ENCODE measurements at regions not wholly inside any gene's neighbourhood (a gene's known extent, or its start where the extent isn't known, plus 50 kb on each side); places are given as distances from the start of the nearest gene placed in this dataset.
"Not testable (repeated sequence)": the region's sequence is repeated elsewhere in the genome, so short reads cannot be mapped to it uniquely, and the experiment has no call there.

DNA sequence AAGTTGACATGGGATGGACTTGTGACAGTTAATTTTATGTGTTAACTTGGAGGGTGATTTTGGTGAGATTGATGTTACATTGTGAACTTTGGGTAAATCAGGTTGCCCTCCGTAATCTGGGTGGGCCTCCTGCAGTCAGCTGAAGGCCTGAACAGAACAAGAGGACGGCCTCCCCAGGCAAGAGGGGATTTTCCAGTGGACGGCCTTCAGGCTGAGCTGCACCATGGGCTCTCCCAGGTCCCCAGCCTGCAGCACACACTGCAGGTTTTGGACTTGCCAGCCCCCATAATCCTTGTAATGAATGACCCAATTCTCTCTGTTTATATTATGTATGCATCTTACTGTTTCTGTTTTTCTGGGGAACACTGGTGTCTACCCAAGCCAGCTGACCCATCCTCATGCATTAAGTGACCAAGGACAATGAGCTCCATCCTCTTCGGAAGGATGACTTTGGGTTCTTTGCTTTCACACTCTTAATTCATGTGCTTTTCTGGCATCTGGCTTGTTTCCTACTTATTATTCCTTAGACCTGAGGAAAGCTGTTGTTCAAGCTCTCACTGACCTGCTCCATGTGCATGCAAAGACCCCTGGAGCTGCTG is 64.2 kb downstream of the DACT2 start:
- FAIRE-seq (no peak), DNase-seq (ENCODE audit: low spot score) (no peak)

DNA sequence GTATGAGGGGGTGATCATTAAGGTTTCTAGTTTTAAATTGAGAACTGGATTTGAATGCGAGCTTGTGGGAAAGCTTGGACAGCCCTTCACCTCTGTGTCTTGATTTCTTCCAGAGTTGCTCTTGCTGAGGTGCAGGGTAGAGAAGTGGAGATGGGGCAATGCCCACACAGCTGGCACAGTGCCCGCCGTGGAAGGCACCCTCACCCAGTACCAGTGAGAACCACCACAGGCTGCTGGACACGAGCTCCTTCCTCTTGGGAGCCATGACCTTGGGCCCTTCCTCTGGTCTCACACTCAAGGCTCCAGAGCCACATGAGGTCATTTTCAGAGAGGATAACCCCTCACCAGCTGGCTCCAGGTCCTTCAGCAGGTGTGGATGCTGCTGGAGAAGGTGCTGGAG is 67.3 kb downstream of the DACT2 start:
- FAIRE-seq (no peak), DNase-seq (ENCODE audit: low spot score) (no peak)

DNA sequence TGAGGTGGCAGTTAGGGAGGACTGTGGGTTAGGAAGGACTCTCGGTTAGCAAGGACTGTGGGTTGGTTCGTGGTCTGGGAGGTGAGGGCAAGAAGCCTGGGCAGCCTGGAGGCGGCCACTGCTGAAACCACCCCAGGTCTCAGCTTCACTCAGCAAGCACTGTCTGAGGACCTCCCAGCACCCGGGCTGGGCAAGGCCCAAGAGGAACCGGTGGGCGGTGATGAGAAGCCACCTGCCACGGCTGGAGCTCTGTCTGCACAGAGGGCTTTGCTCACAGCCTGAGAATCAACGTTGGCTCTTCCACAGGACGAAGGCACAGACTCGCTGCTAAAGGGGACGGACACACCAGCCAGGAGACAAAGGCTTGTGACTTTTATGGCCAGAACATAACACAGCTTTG is 69.3 kb downstream of the DACT2 start:
- FAIRE-seq (no peak), DNase-seq (ENCODE audit: low spot score) (no peak)

DNA sequence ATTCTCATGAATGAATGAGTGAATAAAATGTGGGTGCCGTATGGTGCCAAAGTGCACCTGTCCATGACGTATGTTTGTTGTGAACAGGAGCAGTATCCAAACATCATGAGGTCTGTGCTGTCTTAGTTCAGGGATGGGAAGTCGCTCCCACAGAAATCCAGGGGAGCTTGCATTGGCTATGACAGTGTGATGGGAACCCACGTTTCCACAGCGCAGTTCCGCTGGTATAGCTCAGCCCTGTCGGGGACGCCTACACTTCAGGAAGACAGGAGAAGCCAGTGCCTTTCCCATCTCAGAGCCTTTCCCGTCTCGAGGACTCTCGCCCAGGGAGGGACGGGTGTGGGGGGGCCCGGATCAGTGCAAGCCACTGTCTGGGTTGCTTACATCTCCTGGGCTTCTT is 69.8 kb downstream of the DACT2 start:
- FAIRE-seq, result no peak
- no peak for DNase-seq (ENCODE audit: low spot score)

DNA sequence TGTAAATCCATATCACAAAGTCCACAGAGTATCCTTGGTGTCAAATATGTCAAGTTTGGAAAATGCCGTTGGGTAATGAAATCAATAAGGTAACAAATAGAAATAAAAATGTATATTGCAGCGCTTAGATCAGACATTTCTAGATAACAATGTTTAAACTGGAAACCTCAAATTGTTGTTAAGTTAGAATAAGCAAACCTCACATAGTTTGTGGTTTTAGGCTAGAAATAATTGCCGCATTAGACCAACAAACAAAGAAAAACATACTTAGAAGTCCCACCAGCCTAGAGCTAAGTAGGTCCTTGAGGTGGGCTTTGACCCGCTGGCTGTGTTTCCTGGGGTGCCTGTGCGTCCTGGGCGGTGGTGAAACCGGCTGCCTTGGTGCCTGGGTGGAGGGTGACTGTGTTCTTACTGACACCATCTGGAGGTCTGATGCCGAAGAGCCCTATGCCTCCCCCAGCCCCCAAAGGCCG is 71.4 kb downstream of the DACT2 start:
- DNase-seq (ENCODE audit: low spot score), result no peak
- no peak for FAIRE-seq

DNA sequence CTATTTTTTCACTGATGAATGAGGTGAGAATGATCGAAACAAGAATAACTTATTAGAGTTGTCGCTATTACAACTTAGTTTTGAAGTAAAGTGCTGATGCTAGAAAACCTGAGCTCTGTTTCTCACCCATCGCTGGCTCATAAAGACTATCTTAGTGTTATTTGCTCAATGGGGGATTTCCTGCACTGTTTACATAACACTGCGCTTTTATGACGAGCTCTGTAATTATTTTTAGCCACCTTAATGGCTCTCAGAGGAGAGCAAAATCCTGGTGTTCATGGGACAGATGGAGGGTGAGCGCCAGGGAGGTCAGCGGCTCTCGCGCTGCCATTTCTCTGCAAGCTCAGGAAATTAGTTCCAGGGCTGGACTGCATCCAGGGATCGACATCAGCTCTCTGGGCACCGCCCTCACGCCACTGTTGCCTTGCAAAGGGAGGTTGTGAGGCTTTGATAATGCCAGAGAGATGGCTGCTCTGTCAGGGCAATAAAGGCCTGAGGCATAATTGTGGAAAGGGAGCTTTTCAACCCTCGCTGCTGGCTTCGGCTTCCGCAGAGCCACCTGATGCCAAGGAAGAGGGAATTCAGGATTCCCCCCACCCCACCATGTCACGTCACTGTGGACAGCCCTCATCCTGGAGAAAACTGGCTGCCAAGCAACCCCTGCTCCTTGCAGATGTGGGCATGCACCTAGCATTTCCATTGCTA is 72.0 kb downstream of the DACT2 start:
- FAIRE-seq (no peak), DNase-seq (ENCODE audit: low spot score) (no peak)

DNA sequence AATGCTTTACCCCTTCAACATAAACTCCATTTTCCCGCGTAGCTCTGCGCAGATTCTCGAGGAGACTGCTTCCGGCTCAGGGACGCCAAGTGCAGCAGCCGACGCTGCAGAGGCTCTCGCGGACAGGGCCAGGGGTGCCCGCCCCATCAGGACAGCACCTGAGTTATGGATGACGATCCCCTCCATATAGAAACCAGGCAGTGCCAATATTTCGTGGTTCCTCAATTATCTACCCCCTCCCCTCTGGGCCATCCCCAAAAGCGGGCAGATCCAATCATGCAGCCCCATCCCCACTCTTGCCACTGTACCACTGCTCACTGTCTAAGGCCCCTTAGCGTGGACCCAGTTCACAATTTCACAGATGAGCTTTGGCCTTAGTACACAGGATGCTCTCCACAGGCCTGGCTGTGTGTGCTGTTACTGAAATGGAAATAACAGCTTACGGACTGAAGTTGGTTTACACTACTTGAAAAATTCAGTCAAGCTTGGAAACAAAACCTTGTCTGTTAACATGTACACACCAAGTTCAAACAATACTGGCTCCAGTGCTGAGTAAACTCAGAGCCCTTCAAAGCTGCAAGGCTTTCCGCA is 74.5 kb downstream of the DACT2 start:
- FAIRE-seq, result no peak
- no peak for DNase-seq (ENCODE audit: low spot score)

DNA sequence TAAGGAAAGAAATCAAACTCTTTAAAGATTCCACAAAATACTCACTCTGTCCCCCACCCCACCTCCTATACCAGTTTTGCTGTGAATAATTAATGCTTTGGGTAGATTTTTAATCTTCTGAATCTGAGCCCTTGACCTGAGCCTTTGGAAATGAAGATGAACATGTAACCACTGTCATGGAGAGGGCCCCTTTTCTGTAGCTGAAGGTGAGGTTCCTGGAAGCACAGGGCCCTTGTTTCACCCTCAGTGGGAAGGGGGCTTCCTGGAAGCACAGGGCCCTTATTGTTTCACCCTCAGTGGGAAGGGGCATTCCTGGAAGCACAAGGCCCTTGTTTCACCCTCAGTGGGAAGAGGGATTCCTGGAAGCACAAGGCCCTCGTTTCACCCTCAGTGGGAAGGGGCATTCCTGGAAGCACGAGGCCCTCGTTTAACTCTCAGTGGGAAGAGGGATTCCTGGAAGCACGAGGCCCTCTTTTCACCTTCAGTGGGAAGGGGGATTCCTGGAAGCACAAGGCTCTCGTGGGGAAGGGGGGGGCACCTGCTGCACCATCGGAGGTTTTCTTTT is 75.7 kb downstream of the DACT2 start:
- DNase-seq (ENCODE audit: low spot score), result no peak
- no peak for FAIRE-seq

DNA sequence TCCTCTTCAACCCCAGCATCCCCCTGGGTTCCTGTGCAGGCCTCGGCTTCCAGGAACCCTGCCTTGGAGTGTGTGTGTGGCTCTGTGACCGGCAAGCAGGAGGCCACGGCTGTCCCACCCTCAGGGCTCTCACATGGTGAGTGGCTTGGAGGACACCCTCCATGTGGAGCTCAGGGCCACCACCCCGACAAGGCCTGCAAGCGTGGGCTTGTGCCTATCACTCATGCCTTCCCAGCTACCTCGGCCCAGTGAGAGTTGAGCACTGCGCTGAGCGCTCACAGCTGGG is 76.7 kb downstream of the DACT2 start:
- DNase-seq (ENCODE audit: low spot score), result no peak
- FAIRE-seq, result no peak

DNA sequence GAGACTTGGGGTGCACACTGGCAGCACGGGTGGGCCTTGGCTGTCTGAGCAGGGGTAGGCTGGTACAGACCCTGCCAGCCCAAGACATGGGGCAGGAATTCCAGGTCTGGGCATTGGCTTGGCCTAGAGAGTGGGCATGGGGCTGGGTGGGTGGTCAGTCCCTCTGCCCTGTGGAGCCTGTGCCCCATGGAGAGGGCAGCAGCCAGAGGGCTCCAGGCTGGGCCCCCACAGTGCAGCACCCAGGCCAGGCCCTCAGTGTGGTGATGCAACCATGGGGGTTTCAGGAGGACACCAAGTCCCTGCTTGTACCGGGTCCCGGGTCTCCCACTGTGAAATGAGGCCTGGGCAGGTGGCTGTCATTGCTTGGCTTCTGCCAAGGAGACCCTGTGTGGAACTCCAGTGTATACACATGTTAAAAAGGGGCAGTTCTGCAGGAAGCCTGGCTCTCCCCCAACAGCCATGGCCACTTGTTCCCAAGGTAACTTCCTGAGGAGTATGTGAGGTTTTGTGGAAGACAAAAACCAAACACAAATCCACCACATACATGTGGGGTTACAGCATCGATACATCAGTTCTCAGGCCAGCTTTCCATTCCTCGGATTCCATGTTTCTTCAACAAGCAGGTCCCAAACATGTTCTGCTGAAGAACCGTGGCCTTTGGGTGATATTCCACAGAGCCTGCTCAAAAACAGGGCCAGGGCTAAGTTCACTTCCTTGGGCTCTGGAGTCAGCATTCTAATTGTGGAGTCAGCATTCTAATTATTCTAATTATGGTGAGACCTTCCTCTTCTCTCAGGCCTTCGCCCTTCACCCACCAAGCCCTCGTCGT is 77.3 kb downstream of the DACT2 start:
- FAIRE-seq, result no peak
- no peak for DNase-seq (ENCODE audit: low spot score)

DNA sequence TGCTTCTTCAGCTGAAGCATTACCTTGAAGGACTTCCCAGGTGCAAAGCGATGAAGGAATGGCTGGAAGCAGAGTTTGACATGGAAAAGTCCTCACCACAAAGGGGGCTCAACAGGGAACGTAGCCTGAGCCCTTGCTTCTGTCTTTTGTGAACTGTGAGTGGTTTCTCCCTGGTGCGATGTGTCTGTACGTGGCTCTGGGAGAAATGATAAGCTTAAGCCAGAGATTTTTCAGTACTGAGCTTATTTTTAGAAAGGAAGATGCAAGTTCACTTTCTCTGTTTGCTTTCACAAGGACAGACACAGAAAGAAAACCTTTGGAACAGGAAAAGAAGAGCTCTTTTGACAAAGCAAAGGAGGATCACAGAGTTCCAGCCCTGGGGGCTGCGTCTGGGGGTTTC is 79.4 kb downstream of the DACT2 start:
- FAIRE-seq (no peak), DNase-seq (ENCODE audit: low spot score) (no peak)

DNA sequence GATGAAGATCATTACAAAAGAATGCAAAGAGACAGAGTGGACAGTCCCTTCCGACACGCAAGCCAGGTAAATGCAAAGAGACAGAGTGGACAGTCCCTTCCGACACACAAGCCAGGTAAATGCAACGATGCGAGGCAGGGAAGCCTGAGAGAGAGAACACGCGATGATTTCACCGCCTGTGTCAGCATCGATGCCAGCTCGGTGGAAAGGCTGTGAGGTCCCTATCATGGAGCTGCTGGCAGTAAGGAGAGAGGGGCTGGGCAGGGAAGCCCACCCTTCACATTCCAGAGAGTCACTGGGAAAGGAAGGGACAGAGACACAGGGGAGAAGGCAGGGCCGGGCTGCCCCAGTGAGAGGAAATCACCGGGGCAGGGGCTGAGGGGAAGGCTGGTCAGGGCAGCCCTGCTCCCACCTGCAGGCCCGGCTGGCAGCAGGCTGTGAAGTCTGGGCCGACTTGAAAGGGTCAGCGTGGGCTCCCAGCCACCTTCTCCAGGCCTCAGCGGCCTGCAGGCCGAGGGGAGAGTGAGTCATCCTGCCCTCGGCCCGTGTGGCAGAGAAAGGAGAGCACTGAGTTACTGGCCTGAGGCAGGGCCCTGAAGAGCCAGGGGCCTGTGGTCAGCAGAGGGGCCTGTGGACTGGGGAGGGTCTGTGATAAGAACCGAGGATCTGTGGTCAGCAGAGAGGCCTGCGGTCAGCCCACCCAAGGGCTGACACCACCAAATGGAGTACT is 80.4 kb downstream of the DACT2 start:
- FAIRE-seq (no peak), DNase-seq (ENCODE audit: low spot score) (peak; percentile 32)

DNA sequence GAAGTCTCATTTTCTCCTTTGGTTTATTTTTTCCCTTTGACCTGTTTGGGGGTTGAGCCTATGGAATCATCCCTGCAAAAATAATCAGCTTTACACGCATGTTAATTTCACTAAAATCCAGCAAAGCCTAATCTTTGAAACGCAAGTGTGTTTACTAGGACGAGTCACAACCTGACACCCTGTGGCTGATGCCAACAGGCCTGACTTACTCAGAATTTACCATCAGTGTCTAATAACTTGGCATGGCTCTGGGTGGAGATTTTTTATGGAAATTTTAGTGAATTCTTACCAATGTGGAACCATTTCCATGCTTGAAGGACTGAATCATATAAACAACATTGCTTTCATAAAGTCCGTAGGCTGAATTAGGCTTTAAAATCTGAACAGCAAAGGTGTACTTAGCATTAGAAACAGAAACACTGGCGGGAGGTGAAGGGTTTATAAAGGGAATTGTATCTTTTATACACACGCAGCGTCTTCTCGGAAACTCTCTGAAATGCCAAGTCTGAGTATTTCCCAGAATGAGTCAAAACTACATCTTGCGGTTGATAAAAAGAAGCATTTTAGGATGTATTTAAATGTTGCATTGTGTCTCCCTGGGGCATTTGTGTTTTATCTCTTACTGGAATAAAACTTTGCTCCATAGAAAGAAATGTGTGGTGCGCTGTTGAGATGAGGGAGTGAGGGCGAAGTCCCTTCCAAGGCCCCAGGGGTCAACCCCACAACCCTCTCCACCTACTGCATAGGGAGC is 81.2 kb downstream of the DACT2 start:
- no peak for DNase-seq (ENCODE audit: low spot score)
- FAIRE-seq, result no peak

DNA sequence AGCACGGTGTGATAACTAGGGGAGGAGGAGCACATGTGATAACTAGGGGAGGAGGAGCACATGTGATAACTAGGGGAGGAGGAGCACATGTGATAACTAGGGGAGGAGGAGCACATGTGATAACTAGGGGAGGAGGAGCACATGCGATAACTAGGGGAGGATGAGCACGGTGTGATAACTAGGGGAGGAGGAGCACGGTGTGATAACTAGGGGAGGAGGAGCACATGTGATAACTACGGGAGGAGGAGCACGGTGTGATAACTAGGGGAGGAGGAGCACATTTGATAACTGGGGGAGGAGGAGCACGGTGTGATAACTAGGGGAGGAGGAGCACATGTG is 85.7 kb downstream of the DACT2 start:
- FAIRE-seq; DNase-seq (ENCODE audit: low spot score): not testable (repeated sequence)

DNA sequence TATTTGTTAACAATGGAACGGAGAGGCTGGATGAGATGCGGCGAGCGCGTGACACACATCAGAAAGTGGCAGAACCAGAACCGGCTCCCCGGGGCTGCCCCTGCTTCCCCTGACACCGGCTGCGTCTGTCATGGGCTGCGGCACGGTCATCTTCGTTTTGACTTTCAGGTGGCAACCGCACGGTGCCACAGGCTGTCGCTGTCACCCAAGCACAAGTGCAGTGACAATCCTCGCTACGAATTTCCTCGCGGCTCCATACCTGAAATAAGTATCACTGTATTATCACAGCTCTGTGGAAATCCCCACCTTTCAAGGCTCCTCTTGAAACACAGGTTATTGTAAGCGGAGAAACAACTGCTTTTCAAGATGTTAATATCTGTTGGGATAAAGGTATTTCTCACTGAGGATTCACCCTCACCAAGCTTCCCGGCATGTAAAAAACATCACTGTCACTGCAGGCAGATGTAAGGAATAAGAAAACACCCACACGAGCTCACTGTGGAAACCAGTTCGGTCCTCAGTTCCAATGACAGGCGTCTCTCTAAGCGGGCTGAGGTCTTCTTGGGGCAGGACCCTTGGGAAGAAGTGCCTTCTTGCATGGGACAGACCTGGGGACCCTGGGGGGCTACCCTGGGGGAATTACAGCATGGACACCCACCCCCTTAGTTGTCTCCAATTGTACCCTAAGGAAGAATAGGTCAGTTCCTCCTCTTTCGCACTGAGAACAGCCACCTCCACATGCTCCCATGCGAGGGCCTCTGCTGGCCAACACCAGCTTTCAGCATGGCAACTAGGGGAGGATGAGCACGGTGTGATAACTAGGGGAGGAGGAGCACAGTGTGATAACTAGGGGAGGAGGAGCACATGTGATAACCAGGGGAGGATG is 86.3 kb downstream of the DACT2 start:
- DNase-seq (ENCODE audit: low spot score) (no peak), FAIRE-seq (no peak)

DNA sequence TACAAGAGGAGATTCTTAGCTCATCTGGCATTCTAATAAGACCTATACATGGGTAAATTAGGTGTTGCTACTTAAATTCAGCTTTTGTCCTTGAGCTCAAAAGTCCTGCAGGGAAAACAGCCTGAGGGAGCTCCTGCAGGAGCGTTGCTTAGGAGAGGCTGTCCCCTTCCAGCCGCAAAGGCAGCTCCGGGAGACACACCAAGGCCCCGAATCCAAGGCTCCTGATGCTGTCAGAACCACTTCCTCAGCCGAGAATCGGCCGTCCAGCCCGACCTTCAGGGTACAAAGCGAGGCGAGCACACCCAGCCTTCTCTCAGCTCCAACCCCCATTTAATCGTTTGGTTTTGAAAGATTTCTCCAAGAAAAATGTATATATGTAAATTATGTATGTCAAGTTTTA is 87.0 kb downstream of the DACT2 start:
- FAIRE-seq, result no peak
- no peak for DNase-seq (ENCODE audit: low spot score)

DNA sequence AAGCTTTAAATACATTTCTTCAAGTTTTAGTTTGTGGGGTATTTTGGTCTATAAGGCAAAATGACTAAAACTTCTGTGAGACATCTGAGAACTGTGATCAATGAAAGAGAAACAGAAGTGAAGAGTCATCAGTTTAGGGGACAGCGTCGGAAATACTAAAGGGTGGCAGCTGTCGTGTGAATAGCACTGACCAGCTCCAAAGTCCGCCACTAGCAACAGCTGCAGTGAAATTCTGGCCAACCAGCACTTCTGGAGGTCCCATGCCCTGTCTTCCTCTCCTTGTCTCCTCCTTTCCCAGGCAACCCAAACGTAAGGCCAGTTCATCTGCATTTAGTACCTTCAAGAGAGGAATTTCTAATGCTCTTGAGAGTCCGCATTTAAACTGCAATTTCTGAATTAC is 87.5 kb downstream of the DACT2 start:
- no peak for FAIRE-seq
- no peak for DNase-seq (ENCODE audit: low spot score)

DNA sequence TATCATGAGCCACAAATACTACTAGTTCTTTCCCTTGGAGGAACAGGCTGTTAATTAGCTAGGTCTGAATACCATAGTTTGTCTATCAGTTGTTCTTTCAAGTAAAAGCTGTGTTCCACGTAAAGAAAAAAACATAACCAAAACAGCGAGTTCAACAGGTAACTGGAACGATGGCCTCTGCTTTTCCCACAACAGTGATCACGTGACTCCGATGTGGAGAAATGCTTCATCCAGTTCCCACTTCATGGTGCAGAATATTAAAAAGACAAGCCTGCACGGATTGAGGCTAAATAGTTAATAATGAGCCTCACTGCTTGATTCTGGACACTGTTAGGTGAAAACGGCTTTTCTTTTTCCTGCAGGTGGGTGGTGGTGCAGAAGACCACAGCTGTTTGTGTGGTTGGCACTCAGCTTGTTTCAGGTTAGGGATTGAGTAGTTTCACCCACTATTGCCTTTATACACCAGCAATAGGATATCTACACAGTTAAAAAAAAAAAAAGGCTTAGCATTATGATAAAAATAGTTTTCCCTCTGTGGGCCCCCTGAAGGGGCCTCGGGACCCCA is 88.1 kb downstream of the DACT2 start:
- no peak for FAIRE-seq
- no peak for DNase-seq (ENCODE audit: low spot score)

DNA sequence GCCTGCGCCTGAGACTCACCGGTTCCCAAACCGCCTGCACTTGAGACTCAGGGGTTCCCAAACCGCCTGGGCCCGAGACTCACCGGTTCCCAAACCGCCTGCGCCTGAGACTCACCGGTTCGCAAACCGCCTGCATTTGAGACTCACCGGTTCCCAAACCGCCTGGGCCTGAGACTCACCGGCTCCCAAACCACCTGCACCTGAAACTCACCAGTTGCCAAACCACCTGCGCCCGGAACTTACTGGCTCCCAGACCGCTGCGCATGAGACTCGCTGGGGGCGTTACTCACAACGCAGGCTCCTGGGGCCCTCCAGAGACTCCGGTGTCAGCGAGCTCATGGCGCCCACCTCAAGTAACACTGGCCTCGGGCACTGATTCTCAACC is 90.2 kb downstream of the DACT2 start:
- DNase-seq (ENCODE audit: low spot score), result no peak
- no peak for FAIRE-seq

Measured in RCC 7860 (cell line).